HL-60 (cell line): ENCODE measurements at regions not wholly inside any gene's neighbourhood (a gene's known extent, or its start where the extent isn't known, plus 50 kb on each side); places are given as distances from the start of the nearest gene placed in this dataset.

Experiments used
- GABPA ChIP-seq: IDR thresholded peaks from 2 replicates; pipeline ENCODE4 v1.6.1; 2012; ENCODE audit warnings: low read depth
- POLR2AphosphoS5 ChIP-seq: IDR thresholded peaks from 2 replicates; pipeline ENCODE4 v1.6.1; 2012; ENCODE audit warnings: low read depth
- TF ChIP-seq, protein P1 (sequence below): IDR thresholded peaks from 2 replicates; pipeline ENCODE4 v1.6.1; 2012; ENCODE audit warnings: low read depth; ENCODE audit not compliant: insufficient replicate concordance
- TF ChIP-seq, protein P2 (sequence below): IDR thresholded peaks from one replicate; pipeline ENCODE4 v1.5.1; 2011; ENCODE audit warnings: low read length, control low read depth, inconsistent platforms; ENCODE audit not compliant: insufficient read depth

- TF ChIP-seq, protein P1, sequence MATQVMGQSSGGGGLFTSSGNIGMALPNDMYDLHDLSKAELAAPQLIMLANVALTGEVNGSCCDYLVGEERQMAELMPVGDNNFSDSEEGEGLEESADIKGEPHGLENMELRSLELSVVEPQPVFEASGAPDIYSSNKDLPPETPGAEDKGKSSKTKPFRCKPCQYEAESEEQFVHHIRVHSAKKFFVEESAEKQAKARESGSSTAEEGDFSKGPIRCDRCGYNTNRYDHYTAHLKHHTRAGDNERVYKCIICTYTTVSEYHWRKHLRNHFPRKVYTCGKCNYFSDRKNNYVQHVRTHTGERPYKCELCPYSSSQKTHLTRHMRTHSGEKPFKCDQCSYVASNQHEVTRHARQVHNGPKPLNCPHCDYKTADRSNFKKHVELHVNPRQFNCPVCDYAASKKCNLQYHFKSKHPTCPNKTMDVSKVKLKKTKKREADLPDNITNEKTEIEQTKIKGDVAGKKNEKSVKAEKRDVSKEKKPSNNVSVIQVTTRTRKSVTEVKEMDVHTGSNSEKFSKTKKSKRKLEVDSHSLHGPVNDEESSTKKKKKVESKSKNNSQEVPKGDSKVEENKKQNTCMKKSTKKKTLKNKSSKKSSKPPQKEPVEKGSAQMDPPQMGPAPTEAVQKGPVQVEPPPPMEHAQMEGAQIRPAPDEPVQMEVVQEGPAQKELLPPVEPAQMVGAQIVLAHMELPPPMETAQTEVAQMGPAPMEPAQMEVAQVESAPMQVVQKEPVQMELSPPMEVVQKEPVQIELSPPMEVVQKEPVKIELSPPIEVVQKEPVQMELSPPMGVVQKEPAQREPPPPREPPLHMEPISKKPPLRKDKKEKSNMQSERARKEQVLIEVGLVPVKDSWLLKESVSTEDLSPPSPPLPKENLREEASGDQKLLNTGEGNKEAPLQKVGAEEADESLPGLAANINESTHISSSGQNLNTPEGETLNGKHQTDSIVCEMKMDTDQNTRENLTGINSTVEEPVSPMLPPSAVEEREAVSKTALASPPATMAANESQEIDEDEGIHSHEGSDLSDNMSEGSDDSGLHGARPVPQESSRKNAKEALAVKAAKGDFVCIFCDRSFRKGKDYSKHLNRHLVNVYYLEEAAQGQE = no peak
- TF ChIP-seq, protein P2, sequence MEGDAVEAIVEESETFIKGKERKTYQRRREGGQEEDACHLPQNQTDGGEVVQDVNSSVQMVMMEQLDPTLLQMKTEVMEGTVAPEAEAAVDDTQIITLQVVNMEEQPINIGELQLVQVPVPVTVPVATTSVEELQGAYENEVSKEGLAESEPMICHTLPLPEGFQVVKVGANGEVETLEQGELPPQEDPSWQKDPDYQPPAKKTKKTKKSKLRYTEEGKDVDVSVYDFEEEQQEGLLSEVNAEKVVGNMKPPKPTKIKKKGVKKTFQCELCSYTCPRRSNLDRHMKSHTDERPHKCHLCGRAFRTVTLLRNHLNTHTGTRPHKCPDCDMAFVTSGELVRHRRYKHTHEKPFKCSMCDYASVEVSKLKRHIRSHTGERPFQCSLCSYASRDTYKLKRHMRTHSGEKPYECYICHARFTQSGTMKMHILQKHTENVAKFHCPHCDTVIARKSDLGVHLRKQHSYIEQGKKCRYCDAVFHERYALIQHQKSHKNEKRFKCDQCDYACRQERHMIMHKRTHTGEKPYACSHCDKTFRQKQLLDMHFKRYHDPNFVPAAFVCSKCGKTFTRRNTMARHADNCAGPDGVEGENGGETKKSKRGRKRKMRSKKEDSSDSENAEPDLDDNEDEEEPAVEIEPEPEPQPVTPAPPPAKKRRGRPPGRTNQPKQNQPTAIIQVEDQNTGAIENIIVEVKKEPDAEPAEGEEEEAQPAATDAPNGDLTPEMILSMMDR = no peak
- TF ChIP-seq GABPA (no peak), POLR2AphosphoS5 (no peak)
These were observed 132.4 kb upstream of the LMO4 start for GRCh38 chr1:87196110-87196827.
